ENCODE measurements at regions not wholly inside any gene's neighbourhood (a gene's known extent, or its start where the extent isn't known, plus 50 kb on each side); places are given as distances from the start of the nearest gene placed in this dataset.

- no peak for DNase-seq (ENCODE audit: low read depth)
- H3K4me3 ChIP-seq (ENCODE audit: low read depth, low read length), result no peak overlapping the region
- no peak for TF ChIP-seq CTCF (IDR thresholded peaks at IDR 0.05; ENCODE audit: insufficient read depth, low read depth, low read length)
Measured at GRCh38 chr2:62309081-62309464, 113.2 kb downstream of the B3GNT2 start.

- DNase-seq (ENCODE audit: low read depth), result no peak
- no peak for TF ChIP-seq CTCF (IDR thresholded peaks at IDR 0.05; ENCODE audit: insufficient read depth, low read depth, low read length)
Measured at GRCh38 chr2:62307469-62308389, 111.8 kb downstream of the B3GNT2 start.

GRCh38 chr2:62306751-62307468 lies 111.0 kb downstream of the B3GNT2 start:
- TF ChIP-seq CTCF (IDR thresholded peaks at IDR 0.05; ENCODE audit: insufficient read depth, low read depth, low read length), result no peak
- DNase-seq (ENCODE audit: low read depth), result peak; percentile 32
- H3K4me3 ChIP-seq (ENCODE audit: low read depth, low read length), result no peak overlapping the region

More at GRCh38 chr2:62307469-62308389, 111.8 kb downstream of the B3GNT2 start:
- H3K4me3 ChIP-seq (ENCODE audit: low read depth, low read length), result no peak overlapping the region

GRCh38 chr2:62305421-62306176 lies 109.7 kb downstream of the B3GNT2 start:
- DNase-seq (ENCODE audit: low read depth), result peak; percentile 38
- TF ChIP-seq CTCF (IDR thresholded peaks at IDR 0.05; ENCODE audit: insufficient read depth, low read depth, low read length), result no peak
- no peak overlapping the region for H3K4me3 ChIP-seq (ENCODE audit: low read depth, low read length)

GRCh38 chr2:62304429-62305417 lies 108.8 kb downstream of the B3GNT2 start:
- peak; percentile 95 for DNase-seq (ENCODE audit: low read depth)
- no peak for TF ChIP-seq CTCF (IDR thresholded peaks at IDR 0.05; ENCODE audit: insufficient read depth, low read depth, low read length)
- H3K4me3 ChIP-seq (ENCODE audit: low read depth, low read length), result no peak overlapping the region

Data from fibroblast of villous mesenchyme (primary cell).